HG02938 (cell line): ENCODE measurements at regions not wholly inside any gene's neighbourhood (a gene's known extent, or its start where the extent isn't known, plus 50 kb on each side); places are given as distances from the start of the nearest gene placed in this dataset.
A peak's percentile ranks its signal among the peaks of the same experiment; 100 is the strongest.
"Not testable (repeated sequence)": the region's sequence is repeated elsewhere in the genome, so short reads cannot be mapped to it uniquely, and the experiment has no call there.

Experiments used
- ATAC-seq: cut with Tn5 transposase; IDR thresholded peaks from one replicate; pipeline ENCODE4 v1.9.1; 2021; ENCODE audit warnings: mild to moderate bottlenecking, moderate library complexity; ENCODE audit not compliant: unreplicated experiment

DNA sequence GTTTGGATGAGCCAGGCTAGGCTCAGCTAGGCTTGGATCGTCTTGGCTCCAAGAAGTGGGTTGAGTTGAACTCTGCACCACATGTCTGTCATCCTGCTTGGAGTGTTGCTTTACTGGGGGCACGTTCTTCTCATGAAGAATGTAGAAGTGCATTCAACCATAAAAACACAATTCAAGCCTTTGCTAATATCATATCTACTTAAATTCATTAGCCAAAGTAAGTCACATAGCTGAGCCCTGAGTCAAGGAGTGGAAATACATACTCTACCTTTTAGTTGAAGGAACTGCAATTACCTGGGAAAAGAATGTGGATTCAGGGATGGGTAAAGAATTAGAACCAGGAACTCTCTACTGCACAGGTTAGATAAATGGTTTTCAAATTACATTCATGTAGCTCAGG lies 360.4 kb upstream of the KCNH7 start:
- no peak for ATAC-seq

DNA sequence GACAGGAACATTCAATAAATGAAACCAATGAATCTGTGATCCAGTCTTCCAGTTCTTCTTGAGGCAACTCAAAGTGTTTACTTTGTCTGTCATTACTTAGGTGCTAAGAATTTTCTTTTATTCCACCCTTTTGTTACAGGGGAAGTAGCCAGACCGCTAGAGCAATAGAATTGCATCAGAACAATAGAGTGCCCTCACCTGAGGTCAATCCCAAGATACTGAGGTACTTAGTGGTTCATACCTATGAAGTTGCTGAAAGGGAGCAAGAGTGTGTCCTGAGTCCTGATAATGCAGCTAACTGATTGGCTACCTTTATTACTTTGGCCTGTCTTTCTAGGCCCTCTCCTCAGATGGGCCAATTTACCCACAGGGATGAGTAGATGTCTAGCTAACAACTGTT lies 359.4 kb upstream of the KCNH7 start:
- no peak for ATAC-seq

DNA sequence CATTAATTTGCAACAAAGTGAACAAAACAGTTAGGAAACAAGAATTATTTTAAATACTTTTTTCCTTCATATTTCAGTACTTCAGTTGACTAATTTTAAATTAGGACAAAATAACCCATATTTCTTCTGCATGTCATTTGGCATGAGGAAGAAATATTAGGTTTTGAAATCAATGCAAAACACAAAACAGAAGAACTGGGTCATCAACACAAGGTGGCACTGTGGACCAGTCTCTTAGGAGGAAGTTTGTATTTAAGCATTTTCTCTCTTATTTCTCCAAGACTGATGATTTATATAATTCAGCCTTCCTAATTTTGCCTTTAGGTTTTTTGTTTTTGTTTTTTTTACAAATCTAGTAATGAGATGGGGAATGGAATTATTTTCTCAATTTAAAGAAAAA lies 352.8 kb upstream of the KCNH7 start:
- peak; percentile 58 for ATAC-seq

DNA sequence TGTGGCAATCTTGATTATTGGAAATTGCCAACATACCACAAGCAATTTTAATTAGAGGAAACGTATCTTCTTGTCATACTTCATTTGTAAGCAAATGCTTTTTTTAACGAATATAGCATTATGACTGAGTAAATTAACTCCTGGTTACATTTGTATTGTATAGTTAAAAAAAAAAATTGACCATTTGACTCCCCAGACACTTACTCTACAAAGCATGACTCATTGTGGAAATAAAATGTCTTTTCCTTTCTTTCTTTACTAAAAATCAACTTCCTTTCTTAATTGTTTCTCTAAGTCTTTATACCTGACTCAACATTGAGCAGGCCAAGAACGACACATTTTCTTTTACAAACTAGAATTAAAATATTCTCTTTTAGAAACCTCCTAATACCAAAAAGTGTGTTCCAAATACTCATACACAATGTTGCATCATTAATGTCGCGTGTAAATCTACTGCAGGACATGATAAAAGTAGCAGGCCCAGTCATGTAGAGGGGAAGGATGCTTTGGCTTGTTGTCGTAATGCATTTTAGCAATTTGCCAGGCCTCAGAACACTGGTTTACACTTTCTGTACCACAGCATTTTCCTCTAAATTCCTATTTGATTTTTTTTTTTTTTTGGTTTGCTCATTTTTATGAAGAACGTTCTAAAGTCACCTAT lies 349.6 kb upstream of the KCNH7 start:
- no peak for ATAC-seq

DNA sequence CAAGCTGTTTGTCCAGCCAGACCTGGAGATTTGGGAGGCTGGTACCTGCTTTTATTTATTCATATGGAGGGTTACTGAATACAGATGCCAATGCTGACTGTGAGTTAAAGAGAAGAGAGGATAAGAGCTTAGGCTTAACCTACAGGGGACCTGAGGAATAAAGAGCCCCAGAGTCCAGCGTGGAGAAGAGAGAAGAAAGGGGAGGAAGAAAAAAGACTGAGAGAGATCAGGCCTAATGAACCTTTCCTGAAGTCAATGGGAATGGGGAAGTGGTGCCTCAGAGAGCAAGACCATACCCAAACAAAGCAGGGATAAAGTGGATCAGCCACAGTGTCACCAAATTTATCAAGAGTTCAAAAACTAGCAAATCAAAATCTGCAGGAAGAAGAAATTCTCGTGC lies 348.6 kb upstream of the KCNH7 start:
- ATAC-seq: no peak

DNA sequence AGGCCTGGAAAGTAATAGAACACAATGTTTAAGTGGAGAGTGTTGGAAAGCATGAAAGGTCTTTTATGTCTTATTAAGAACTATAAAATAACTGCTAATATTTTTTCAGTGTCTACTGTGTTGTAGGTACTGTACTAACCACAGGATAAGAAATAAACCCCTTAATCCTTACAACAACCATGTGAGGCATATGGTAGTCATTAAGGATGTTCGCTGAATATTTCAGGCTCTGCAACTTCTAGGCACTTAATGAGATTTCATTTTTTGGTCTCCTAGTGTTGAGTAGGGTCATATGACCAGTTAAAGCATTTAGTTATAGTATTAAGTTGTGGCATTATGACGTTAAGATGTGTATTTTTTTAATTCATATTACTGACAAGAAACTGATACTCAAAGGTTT lies 346.6 kb upstream of the KCNH7 start:
- no peak for ATAC-seq

DNA sequence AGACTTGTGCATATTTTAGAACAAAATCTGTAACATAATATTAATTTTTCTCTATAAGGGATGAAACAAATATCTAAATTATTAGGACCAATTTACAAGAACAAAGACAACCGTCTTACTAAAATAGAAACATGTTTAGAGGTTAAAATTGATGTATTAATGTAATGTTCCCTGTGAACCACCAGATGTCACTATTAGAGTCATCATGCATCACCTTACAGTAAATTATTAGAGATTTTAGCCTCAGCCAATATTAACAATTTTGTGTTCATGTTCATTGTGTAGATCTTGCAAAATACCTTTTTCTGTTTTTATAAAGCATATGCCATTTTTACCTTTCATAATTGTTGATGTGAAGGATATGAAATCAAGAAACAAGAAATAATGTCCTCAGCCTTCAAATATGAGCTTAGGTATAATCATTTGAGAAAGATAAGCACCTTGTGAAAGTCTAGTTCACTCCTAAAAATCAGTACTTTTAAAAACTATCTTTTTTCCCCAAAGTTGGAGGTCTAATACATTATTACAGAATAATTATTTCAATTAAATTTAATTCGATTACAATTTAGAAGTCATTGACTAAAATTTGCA lies 344.3 kb upstream of the KCNH7 start:
- peak; percentile 80 for ATAC-seq

DNA sequence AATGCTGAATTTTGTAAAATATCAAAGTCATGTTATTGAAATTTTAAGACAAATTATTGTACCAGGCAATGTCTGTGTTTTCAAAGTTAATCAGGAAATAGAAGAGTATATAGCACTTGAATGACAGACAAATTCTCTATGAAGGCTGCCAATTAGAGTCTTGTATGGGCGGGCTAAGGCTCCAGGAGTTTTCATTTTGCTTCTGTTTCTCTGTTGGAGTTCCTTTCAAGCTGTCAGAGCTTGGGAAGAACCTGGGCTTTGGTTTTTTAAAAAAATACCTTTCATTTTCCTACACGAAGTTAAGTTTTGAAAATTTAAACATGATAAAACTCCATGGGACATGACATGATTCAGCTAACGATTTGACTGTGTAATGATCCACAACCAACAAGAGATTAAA lies 339.0 kb upstream of the KCNH7 start:
- no peak for ATAC-seq

DNA sequence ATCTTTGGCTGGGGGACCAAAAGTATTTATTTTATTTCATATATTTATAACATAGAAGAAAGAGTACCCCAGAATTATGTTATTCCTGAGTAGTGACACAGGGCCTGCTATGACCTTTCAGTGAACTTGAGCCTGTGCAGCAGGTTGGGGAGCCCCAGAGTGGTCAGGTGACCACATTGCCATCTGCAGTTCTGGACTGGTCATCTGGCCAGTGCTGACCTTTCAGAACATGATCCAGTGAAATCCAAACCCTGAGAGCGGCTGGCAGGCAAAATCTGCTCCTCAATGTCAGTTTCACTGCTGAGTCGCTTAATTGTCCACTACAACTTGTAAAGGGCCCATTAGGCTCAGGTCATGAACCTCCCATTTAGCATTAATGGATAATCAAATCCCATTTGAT lies 336.7 kb upstream of the KCNH7 start:
- no peak for ATAC-seq

DNA sequence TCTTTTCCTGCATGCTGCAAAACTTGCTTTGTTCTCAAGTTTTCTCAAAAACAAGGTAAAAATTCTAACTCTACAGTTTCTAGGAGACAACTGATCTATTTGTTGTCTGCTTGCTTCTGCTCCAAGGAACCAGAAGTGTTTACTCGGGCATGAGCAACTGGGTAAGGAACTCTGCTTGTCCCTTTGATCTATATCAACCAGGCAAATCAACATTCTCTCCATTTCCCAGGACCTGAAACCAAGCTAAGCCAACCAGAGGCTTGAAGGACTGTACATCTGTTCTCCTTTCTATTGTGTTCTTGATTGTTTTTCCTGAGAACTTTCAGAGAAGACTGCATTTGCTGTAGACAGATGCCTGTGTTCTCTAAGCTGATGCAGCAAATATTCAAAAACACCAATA lies 335.0 kb upstream of the KCNH7 start:
- ATAC-seq: no peak

DNA sequence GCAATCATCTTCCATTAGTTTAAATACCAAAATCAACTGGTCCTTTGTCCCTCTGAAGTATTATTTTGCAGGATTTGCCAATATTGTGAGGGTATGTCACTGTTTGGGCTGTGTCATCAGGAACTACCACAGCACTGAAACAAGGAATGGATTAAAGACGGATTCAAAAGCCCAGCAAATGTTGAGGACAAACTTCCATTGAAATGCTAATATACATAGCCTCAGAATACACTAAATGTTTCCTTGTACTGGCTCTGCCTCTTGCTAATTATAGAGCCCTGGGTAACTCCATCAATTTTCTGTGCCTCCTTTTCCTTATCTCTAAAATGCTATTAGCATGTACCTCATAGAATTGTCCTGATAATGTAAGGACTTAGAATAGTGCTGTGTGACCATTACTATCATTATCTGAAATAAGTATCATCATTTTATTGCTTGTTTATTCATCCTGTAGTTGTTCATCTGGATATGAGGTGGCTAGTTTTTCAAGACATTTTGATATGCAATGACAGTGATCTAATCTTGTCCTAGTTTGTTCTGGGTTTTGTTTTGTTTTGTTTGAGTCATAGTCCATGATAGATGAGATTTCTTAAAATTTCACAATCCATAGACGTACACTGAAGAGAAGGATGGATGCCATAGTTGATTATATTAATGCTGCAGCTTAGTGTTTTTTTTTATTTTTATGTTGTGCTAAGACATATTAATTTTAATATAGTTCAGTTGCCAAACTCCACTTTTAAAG lies 333.4 kb upstream of the KCNH7 start:
- no peak for ATAC-seq

DNA sequence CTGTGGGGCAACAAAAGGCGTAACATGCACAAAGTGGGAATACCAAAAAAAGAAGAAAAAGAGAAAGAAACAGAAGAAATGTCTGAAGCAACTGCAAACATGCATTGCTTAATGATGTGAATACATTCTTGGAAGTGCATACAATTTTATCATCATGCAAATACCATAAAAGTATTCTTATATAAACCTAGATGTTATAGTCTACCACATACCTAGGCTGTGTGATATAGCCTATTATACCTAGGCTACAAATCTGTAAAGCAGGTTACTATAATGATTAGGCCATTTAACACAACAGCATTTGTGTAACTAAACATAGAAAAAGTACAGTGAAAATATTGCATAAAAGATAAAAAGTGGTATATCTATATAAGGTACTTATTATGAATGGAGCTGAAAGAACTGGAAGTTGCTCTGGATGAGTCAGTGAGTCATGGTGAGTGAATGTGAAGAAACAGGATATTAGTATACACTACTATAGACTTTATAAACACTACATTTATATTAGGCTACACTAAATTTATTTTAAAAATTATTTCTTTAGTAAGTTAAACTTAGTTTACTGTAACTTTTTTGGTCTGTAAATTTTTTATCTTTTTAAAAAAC lies 319.4 kb upstream of the KCNH7 start:
- no peak for ATAC-seq

DNA sequence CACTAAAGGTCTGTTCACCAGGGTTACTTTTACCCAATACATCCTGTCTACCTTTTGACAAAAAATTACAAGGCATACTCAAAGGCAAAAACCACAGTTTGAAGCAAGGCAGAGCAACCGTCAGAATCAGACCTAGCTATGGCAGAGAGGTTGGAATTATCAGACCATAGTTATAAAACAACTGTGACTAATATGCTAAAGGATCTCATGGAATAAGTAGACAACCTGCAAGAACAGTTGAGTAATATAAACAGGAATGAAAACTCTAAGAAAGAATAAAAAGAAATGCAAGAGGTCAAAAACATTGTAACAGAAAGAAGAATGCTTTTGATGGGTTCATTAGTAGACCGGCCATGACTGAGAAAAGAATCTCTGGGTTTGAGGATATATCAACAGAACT lies 318.8 kb upstream of the KCNH7 start:
- no peak for ATAC-seq

DNA sequence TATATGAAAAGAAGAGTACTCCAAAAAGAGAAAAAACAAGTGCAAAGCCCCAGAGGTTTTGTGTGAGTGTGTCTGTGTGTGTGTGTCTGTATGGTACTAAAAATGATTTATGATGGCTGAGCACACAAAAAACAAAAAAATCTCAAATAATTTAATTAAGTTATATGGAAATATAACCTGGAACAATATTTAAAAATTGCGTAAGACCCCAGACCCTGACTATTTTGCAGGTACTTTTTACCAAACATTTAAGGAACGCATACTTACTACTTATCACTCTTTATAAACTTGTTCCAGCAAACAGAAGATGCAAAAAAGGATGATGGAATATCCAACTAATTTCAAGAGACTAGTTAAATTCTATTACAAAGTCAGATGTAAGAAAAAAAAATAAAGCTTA lies 317.4 kb upstream of the KCNH7 start:
- no peak for ATAC-seq

DNA sequence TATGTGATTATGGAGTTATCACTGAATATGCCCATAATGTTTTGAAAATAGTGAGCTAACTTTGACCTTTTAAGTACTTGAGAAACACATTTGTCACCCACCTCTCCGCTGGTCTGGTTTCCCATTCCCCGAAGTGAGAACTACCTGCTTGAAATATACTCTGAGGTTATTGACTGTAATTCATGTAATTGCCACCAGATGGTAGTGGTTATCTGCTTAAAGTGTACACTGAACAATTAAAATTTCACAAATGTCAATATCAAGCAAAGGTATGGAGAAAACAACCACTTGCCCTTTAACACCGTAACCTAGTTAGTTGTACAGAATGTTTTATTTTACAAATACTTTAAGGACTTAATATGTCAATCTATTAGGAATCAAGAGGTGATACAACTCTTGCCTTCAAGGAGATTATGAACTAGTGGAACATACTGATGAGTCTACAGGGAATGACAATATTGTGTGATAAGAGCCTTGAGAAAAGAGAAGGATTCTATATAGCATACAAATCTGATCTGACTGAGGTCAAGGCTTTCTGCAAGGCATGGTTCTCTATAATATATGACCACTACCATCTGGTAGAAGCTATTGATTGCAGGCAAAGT lies 316.8 kb upstream of the KCNH7 start:
- peak; percentile 90 for ATAC-seq

DNA sequence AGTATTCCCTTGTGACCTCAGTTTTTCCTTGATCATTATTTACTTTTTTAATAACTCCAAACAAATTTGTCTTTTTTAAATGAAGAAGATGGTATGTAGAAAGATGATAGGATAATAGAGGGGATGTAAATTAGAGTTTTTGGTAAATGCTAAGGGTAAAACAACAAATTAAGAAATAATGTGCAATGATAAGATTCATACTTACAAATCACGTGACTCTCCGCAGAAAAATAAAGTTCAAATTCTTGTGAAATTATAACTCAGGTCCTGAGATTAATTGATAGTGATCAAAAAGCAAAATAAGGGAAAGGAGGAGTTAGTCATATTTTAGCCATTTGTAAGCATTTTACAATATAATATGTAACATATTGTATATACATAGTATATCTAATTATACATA lies 304.1 kb upstream of the KCNH7 start:
- ATAC-seq: no peak

DNA sequence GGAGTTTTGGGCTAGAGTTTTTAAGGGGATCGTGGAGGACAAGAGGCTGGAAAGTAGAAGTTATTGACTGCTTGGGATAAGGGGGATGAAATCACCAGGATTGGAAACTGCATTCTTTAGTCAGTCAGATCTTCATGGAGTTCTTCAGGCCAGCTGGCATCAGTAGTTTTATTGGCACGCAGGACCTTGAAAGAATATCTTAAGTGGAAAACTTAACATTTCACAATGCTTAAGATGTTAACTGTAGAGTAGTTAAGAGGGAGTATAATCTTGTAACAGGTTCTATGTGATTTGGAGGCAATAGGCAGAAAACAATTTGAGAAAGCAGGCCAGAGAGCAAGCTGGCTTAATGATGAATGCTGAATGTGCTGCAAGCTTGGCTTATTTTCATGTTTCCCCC lies 300.4 kb upstream of the KCNH7 start:
- ATAC-seq: no peak

DNA sequence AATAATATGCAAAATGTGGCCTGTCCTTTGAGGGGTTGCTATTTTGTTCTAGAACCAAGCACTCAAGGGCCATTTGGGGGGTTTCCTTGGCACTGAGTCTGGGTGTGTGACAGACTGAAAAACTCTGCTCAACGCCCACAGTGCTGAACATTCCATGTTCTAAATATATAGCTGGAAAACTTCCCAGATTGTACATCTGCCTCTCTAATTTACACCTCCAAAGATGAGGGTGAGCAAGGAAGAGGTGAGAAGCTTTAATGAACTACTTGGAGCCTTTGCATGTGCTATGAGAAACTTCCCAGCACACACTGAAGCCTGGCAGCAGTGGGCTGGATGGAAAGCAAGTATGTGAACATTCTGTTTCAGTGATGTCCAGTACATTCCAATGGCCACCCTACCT lies 296.7 kb upstream of the KCNH7 start:
- no peak for ATAC-seq

DNA sequence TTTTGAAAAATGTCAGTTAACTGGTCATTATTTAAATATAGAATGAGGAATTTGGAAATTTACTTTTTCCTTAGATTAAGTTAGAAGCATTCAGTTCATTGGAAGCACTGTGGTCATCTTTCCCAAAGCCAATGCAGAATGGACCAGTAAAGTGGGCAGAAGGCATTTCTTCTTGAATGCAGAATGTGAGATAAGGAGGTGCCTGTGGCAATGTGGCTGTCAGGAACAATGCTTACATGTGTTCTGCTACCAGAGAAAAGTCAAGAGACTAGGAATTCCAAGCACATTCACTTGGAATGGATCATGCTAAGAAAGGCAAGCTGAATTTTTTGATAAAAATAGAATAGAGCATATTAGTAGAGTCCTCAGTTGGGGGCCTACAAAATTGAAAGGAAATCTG lies 295.0 kb upstream of the KCNH7 start:
- no peak for ATAC-seq

DNA sequence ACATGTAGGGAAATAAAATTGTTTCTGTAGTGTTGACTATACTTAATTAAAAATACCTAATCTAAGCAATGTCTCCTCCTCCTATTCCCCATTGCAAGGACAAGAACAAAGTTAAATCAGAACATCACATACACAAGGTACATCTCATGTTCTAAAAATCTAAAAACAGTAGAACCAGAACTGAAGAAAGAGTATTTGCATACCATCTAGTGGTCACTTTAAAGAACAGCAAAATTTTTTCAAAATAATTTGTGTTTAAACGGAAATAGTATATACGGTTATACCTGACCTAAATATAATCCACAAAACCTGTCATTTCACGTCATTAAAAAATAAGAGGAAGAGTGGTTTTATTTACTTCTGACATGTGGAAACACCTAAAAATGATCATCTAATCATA lies 294.3 kb upstream of the KCNH7 start:
- ATAC-seq: peak; percentile 48

DNA sequence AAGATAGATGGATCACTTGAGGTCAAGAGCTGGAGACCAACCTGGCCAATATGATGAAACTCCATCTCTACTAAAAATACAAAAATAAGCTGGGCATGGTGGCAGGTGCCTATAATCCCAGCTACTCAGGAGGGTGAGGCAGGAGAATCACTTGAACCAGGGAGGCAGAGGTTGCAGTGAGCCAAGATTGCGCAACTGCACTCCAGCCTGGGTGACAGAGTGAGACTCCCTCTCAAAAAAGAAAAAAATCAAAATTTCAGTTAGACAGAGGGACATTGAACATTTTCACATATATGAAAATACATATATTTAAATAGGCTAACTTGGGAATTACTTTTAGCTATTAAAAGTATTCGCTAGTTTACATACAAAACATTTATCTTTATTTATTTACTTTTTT lies 293.6 kb upstream of the KCNH7 start:
- not testable (repeated sequence) for ATAC-seq

DNA sequence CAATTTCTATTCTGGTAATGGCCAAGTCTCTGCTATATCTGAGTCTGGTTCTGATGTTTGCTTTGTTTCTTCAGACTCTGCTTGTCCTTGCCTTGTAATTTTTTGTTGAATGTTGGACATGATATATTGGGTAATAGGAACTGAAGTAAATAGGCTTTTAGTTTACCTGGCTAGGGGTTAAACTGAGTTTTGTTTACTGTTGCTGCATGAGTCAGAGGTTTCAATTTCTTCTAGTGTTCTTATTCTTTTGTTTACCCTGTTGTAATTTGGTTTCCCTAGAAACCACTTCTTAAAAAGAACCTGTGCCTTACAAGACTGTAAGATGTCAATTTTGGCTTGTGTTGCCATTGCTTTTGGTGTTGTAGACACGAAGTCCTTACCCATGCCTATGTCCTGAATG lies 285.0 kb upstream of the KCNH7 start:
- peak; percentile 64 for ATAC-seq
